IMR-90 (cell line): ENCODE measurements at regions not wholly inside any gene's neighbourhood (a gene's known extent, or its start where the extent isn't known, plus 50 kb on each side); places are given as distances from the start of the nearest gene placed in this dataset.

Experiments used
- CEBPB ChIP-seq: IDR thresholded peaks from 2 replicates; pipeline ENCODE4 v1.6.1; 2012; ENCODE audit warnings: low read depth, low read length, improper control_type of control experiment
- CHD1 ChIP-seq: IDR thresholded peaks from 2 replicates; pipeline ENCODE4 v1.6.1; 2012; ENCODE audit warnings: low read depth, low read length, improper control_type of control experiment
- CTCF ChIP-seq: conservative IDR thresholded peaks from 2 replicates; pipeline ENCODE4 v1.5.1; 2012; ENCODE audit warnings: mild to moderate bottlenecking, low read depth, low read length, improper control_type of control experiment
- ELK1 ChIP-seq: fragments of 150-350 bp; IDR thresholded peaks from 2 replicates; pipeline ENCODE4 v1.6.1; 2016; ENCODE audit warnings: low read depth, mild to moderate bottlenecking, low read length, moderate library complexity, borderline replicate concordance
- MAFK ChIP-seq: IDR thresholded peaks from 2 replicates; pipeline ENCODE4 v1.6.1; 2012; ENCODE audit warnings: low read depth, low read length, improper control_type of control experiment
- NFE2L2 ChIP-seq: fragments of 150-350 bp; IDR thresholded peaks from 2 replicates; pipeline ENCODE4 v1.6.1; 2016; ENCODE audit warnings: low read depth, mild to moderate bottlenecking, low read length
- POLR2A ChIP-seq: IDR thresholded peaks from 2 replicates; pipeline ENCODE4 v1.6.1; 2012; ENCODE audit warnings: mild to moderate bottlenecking, low read depth, low read length
- RAD21 ChIP-seq: IDR thresholded peaks from 2 replicates; pipeline ENCODE4 v1.6.1; 2012; ENCODE audit warnings: low read length, improper control_type of control experiment
- RFX5 ChIP-seq: IDR thresholded peaks from 2 replicates; pipeline ENCODE4 v1.8.0; 2012; ENCODE audit warnings: low read depth, mild to moderate bottlenecking, low read length, moderate library complexity
- USF2 ChIP-seq: fragments of 150-350 bp; IDR thresholded peaks from 2 replicates; pipeline ENCODE4 v1.6.1; 2017; ENCODE audit warnings: mild to moderate bottlenecking, antibody characterized with exemption, low read length, low read depth

GRCh38 chr6:104268389-104268788, 591.3 kb downstream of the HACE1 start:
- TF ChIP-seq CTCF, result no peak
- TF ChIP-seq ELK1, result no peak
- TF ChIP-seq USF2, result no peak
- no peak for TF ChIP-seq RFX5
- no peak for TF ChIP-seq POLR2A
- no peak for TF ChIP-seq RAD21
- TF ChIP-seq MAFK, result no peak
- no peak for TF ChIP-seq CHD1
- TF ChIP-seq CEBPB, result no peak
- no peak for TF ChIP-seq NFE2L2
